GM12878 (cell line): ENCODE measurements at regions not wholly inside any gene's neighbourhood (a gene's known extent, or its start where the extent isn't known, plus 50 kb on each side); places are given as distances from the start of the nearest gene placed in this dataset.

Experiments
- ATAC-seq: fragments of 200-7000 bp; cut with Tn5 transposase; 3 replicates; pipeline ENCODE4 v1.9.1; 2020; ENCODE audit warnings: mild to moderate bottlenecking, moderate library complexity
- BruUV-seq: library from RNA; stranded (reverse); fragments of 400-500 nt; replicated peaks from 2 replicates; lab custom pipeline; 2021; lab: Mats Ljungman, UMichigan
- CTCF ChIA-PET: fragments of 300-600 bp; sonication (Branson Sonifier 250); formaldehyde crosslinking; extraction: SDS; loops from one replicate; lab custom pipeline; 2021; ENCODE audit warnings: inconsistent platforms; lab: Yijun Ruan, JAX
- POLR2A ChIA-PET: fragments of 350-600 bp; formaldehyde crosslinking; extraction: SDS; loops from one replicate; lab custom pipeline; 2021; ENCODE audit warnings: inconsistent platforms; lab: Charles Lee
- RAD21 ChIA-PET: fragments of 300-600 bp; sonication (Branson Sonifier 250); formaldehyde crosslinking; loops from one replicate; lab custom pipeline; 2023; ENCODE audit warnings: antibody characterized with exemption; ENCODE audit not compliant: unreplicated experiment; lab: Charles Lee
- SMC1A ChIA-PET: fragments of 300-600 bp; sonication (Branson Sonifier 250); formaldehyde crosslinking; loops from one replicate; lab custom pipeline; 2023; ENCODE audit not compliant: unreplicated experiment, uncharacterized antibody; lab: Charles Lee
- DNase-seq: peaks from one replicate; pipeline ENCODE4 v3.0.0-alpha.2; 2011; ENCODE audit warnings: low read depth, low spot score
- FAIRE-seq: peaks from 3 replicates; lab custom pipeline; 2011; peaks lifted over from hg19 to GRCh38; lab: Jason Lieb, UNC
- H2AFZ ChIP-seq: 2 replicates; pipeline ENCODE4 v1.6.0; 2011; ENCODE audit warnings: low read depth, low read length, control low read depth; ENCODE audit not compliant: control insufficient read depth
- H3K27ac ChIP-seq: 2 replicates; pipeline ENCODE4 v1.5.1; 2011; ENCODE audit warnings: control low read depth; ENCODE audit not compliant: control insufficient read depth, insufficient read depth
- H3K27me3 ChIP-seq, 2 experiments: replicated peaks in 1 of 2; 2 replicates each; pipeline versions ENCODE4 v1.6.0 to v1.6.1; 2011; ENCODE audit warnings: low read length in 1 of 2; ENCODE audit not compliant: control insufficient read depth in 2 of 2, insufficient read depth in 2 of 2
- H3K36me3 ChIP-seq, 2 experiments: 2 replicates each; pipeline ENCODE4 v1.5.1; 2011; ENCODE audit warnings: low read length in 1 of 2; ENCODE audit not compliant: control insufficient read depth in 2 of 2, insufficient read depth in 2 of 2
- H3K4me1 ChIP-seq: 2 replicates; pipeline ENCODE4 v1.6.1; 2011; ENCODE audit warnings: mild to moderate bottlenecking, low read length, moderate library complexity, mixed read lengths; ENCODE audit not compliant: control insufficient read depth, insufficient read depth
- H3K4me2 ChIP-seq: 2 replicates; pipeline ENCODE4 v1.6.0; 2011; ENCODE audit warnings: control low read depth; ENCODE audit not compliant: control insufficient read depth, insufficient read depth
- H3K4me3 ChIP-seq: fragments of 200-600 bp; sonication (generic); 2 replicates; pipeline ENCODE4 v1.5.1; 2016
- H3K79me2 ChIP-seq: 2 replicates; pipeline ENCODE4 v1.6.0; 2011; ENCODE audit warnings: low read length; ENCODE audit not compliant: control insufficient read depth, insufficient read depth
- H3K9ac ChIP-seq: 2 replicates; pipeline ENCODE4 v1.8.0; 2011; ENCODE audit warnings: low read length, control low read depth, mixed read lengths; ENCODE audit not compliant: control insufficient read depth, insufficient read depth
- H3K9me3 ChIP-seq: replicated peaks from 3 replicates; pipeline ENCODE4 v1.5.1; 2011; ENCODE audit warnings: mild to moderate bottlenecking, low read length; ENCODE audit not compliant: control insufficient read depth, insufficient read depth
- H4K20me1 ChIP-seq: 2 replicates; pipeline ENCODE4 v1.6.0; 2011; ENCODE audit not compliant: control insufficient read depth, insufficient read depth
- BCL3 ChIP-seq: IDR thresholded peaks from 2 replicates; pipeline ENCODE4 v1.6.1; 2011; ENCODE audit warnings: borderline replicate concordance, low read depth, mild to moderate bottlenecking, moderate library complexity, low read length; ENCODE audit not compliant: insufficient read depth, poor library complexity, severe bottlenecking
- CBFB ChIP-seq: IDR thresholded peaks from 2 replicates; pipeline ENCODE4 v1.6.1; 2016; ENCODE audit warnings: antibody characterized with exemption, low read depth
- E2F8 ChIP-seq: fragments of 450-650 bp; IDR thresholded peaks from 2 replicates; pipeline ENCODE4 v1.6.1; 2018; ENCODE audit warnings: mild to moderate bottlenecking, low read depth, moderate library complexity; ENCODE audit not compliant: partially characterized antibody
- EZH2 ChIP-seq: IDR thresholded peaks from 2 replicates; pipeline ENCODE4 v1.6.1; 2012; ENCODE audit warnings: low read depth, mild to moderate bottlenecking, control low read depth, inconsistent platforms, low read length, borderline replicate concordance; ENCODE audit not compliant: control insufficient read depth
- LARP7 ChIP-seq: fragments of 450-650 bp; IDR thresholded peaks from 2 replicates; pipeline ENCODE4 v1.6.1; 2017; ENCODE audit warnings: mild to moderate bottlenecking
- NR2C2 ChIP-seq: IDR thresholded peaks from 2 replicates; pipeline ENCODE4 v1.6.1; 2011; ENCODE audit warnings: borderline replicate concordance, low read depth; ENCODE audit not compliant: control insufficient read depth, insufficient read length
- POLR2A ChIP-seq: IDR thresholded peaks from 2 replicates; pipeline ENCODE4 v1.6.1; 2011; ENCODE audit warnings: low read depth, mild to moderate bottlenecking, low read length
- ZBTB4 ChIP-seq: fragments of 450-650 bp; formaldehyde crosslinking; IDR thresholded peaks from 2 replicates; pipeline ENCODE4 v1.4.0; 2022; ENCODE audit warnings: mild to moderate bottlenecking, moderate library complexity
- WGBS: methylation state at CpG from one replicate; pipeline ENCODE4 v1.1.6; 2016; ENCODE audit warnings: low lambda C conversion rate; ENCODE audit not compliant: insufficient replicate concordance, insufficient coverage; ENCODE audit errors: missing lambda C conversion rate; 5-methylcytosine and 5-hydroxymethylcytosine counted together
- in situ Hi-C: fragments of 300-500 bp; cut with MboI; formaldehyde crosslinking; loops from 9 replicates; pipeline ENCODE4 v1.14.3; 2018; ENCODE audit warnings: mixed read lengths
- intact Hi-C: fragments of 100-400 bp; cut with micrococcal nuclease; formaldehyde crosslinking; loops from one replicate; pipeline ENCODE4 v1.14.2; 2022; ENCODE audit not compliant: unreplicated experiment
- TF ChIP-seq, protein P1 (sequence below): fragments of 450-650 bp; IDR thresholded peaks from 2 replicates; pipeline ENCODE4 v1.6.1; 2017; ENCODE audit warnings: mild to moderate bottlenecking
- TF ChIP-seq, protein P2 (sequence below): IDR thresholded peaks from 2 replicates; pipeline ENCODE4 v1.6.1; 2011; ENCODE audit warnings: low read depth, mild to moderate bottlenecking, low read length, moderate library complexity, borderline replicate concordance; ENCODE audit errors: extremely low read depth

GRCh38 chr3:181457756-181458155 lies 254.0 kb upstream of the SOX2 start (continued):
- no peak for TF ChIP-seq E2F8
- TF ChIP-seq, protein P1, sequence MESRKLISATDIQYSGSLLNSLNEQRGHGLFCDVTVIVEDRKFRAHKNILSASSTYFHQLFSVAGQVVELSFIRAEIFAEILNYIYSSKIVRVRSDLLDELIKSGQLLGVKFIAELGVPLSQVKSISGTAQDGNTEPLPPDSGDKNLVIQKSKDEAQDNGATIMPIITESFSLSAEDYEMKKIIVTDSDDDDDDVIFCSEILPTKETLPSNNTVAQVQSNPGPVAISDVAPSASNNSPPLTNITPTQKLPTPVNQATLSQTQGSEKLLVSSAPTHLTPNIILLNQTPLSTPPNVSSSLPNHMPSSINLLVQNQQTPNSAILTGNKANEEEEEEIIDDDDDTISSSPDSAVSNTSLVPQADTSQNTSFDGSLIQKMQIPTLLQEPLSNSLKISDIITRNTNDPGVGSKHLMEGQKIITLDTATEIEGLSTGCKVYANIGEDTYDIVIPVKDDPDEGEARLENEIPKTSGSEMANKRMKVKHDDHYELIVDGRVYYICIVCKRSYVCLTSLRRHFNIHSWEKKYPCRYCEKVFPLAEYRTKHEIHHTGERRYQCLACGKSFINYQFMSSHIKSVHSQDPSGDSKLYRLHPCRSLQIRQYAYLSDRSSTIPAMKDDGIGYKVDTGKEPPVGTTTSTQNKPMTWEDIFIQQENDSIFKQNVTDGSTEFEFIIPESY = no peak
- TF ChIP-seq LARP7 = no peak

DNA sequence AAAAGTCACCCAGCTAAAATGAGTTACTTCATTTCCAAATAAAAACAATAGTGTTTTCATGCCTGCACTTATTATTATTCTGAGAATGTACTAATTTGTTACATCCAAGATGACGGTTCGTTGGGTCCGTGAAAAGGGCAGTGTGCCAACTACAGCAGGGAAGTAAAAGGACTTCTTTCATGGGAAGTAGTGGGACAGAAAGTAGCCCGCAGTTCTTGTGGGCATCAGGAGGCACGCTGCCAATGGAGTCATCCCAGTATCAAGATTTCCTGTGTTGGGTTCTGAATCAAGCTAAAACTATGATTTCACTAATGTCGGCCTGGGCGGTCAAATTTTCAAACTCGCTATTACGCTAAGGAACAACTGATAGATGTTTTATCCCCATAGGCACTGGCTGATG lies 254.5 kb upstream of the SOX2 start:
- Histone ChIP-seq H3K36me3 (no peaks in the 10 kb centered on the region), H4K20me1 (no peaks in the 10 kb centered on the region), H2AFZ (no peak overlapping the region), H3K9me3 (no peaks in the 10 kb centered on the region), H3K4me1 (no peaks in the 10 kb centered on the region), H3K27ac (no peak overlapping the region), H3K9ac (no peak overlapping the region), H3K27me3 (no peaks in the 10 kb centered on the region), H3K4me2 (no peak overlapping the region), H3K79me2 (no peaks in the 10 kb centered on the region), H3K4me3 (no peak overlapping the region)
- 57% methylated on average over 9 of the region's 9 CpGs for WGBS
- no peak for ATAC-seq
- in situ Hi-C loops = no loop called here
- DNase-seq = no peak
- SMC1A ChIA-PET = no interaction called here
- no peak for FAIRE-seq
- RAD21 ChIA-PET = no interaction called here
- intact Hi-C loops = no loop called here
- no TSS peak for BruUV-seq
- POLR2A ChIA-PET = no interaction called here
- CTCF ChIA-PET = no interaction called here
- TF ChIP-seq EZH2 = no peak
- TF ChIP-seq BCL3 = no peak
- no peak for TF ChIP-seq POLR2A
- no peak for TF ChIP-seq CBFB
- TF ChIP-seq, protein P2, sequence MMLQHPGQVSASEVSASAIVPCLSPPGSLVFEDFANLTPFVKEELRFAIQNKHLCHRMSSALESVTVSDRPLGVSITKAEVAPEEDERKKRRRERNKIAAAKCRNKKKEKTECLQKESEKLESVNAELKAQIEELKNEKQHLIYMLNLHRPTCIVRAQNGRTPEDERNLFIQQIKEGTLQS = no peak
- TF ChIP-seq ZBTB4 = no peak
- TF ChIP-seq, protein P1 = no peak
- TF ChIP-seq NR2C2 = no peak
